Left ventricle myocardium inferior (tissue), 1 donor: ENCODE measurements at regions not wholly inside any gene's neighbourhood (a gene's known extent, or its start where the extent isn't known, plus 50 kb on each side); places are given as distances from the start of the nearest gene placed in this dataset.
"Not testable (repeated sequence)": the region's sequence is repeated elsewhere in the genome, so short reads cannot be mapped to it uniquely, and the experiment has no call there.

Experiments used
- DNase-seq: peaks from one replicate; pipeline ENCODE4 v3.0.0-alpha.2; 2020
- H3K27ac ChIP-seq: fragments of 200-600 bp; replicated peaks from 2 replicates; pipeline ENCODE4 v1.8.0; 2021
- H3K27me3 ChIP-seq: fragments of 200-600 bp; 2 replicates; pipeline ENCODE4 v1.8.0; 2021; ENCODE audit warnings: low read depth
- H3K36me3 ChIP-seq: fragments of 200-600 bp; 2 replicates; pipeline ENCODE4 v1.8.0; 2021
- H3K4me1 ChIP-seq: fragments of 200-600 bp; 2 replicates; pipeline ENCODE4 v1.8.0; 2021
- H3K4me3 ChIP-seq: fragments of 200-600 bp; 2 replicates; pipeline ENCODE4 v1.8.0; 2021; ENCODE audit warnings: mild to moderate bottlenecking, moderate library complexity
- H3K9me3 ChIP-seq: fragments of 200-600 bp; replicated peaks from 2 replicates; pipeline ENCODE4 v1.8.0; 2021
- CTCF ChIP-seq: fragments of 200-600 bp; IDR thresholded peaks from 2 replicates; pipeline ENCODE4 v1.8.0; 2021; ENCODE audit warnings: antibody characterized with exemption, mild to moderate bottlenecking, borderline replicate concordance
- intact Hi-C: fragments of 100-400 bp; cut with micrococcal nuclease; formaldehyde crosslinking; loops from one replicate; pipeline ENCODE4 v1.11.0; 2022
- donor health status: DM: no; HTN: yes; CAD: no; lungs with severe emphysema.

DNA sequence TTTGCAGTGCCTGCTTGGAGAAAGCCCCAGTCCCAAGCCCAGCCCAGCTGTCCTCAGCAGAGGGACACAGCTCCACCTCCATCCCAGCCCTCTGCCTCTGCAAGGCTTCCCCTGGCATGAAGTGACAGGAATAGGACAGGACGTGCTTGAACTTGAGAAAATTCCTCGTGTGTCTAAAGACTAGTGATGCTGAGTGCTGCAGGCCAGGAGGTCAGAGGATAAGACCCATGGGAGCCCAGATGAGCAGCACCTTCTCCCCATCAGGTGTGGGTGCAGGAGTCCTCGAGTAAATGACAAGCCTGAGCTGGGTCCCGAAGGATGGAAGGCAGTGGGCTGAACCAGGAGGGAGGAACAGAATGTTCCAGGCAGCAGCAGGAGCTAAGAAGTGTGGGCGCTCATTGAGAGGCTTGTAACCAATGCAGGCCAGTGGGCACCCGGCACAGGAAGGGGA, 67.8 kb upstream of the UXS1 start:
- Histone ChIP-seq H3K9me3 (no peaks in the 10 kb centered on the region), H3K4me3 (no peak overlapping the region), H3K36me3 (no peaks in the 10 kb centered on the region), H3K27ac (no peak overlapping the region), H3K27me3 (no peaks in the 10 kb centered on the region), H3K4me1 (no peaks in the 10 kb centered on the region)
- intact Hi-C loops, result no loop called here
- no peak for TF ChIP-seq CTCF
- DNase-seq, result no peak

DNA sequence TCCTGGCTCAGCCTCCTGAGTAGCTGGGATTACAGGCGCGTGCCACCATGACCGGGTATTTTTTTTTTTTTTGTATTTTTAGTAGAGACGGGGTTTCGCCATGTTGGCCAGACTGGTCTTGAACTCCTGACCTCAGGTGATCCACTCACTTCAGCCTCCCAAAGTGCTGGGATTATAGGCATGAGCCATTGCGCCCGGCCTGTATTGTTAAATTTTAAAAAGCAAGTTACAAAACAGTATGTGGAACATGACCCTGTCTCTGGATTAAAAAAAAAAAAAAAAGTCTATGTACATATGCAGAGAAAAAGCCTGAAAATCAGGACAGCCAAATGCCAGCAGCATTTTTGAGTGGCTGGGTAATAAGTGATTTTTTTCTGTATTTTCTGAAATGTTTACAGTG, 64.8 kb upstream of the UXS1 start:
- H3K4me1 ChIP-seq, intact Hi-C loops, H3K27me3 ChIP-seq, DNase-seq, H3K27ac ChIP-seq, H3K36me3 ChIP-seq, H3K4me3 ChIP-seq, H3K9me3 ChIP-seq: not testable (repeated sequence)

GRCh38 chr2:106257830-106258229, 63.7 kb upstream of the UXS1 start:
- Histone ChIP-seq H3K27me3 (no peaks in the 10 kb centered on the region), H3K27ac (no peak overlapping the region), H3K36me3 (no peaks in the 10 kb centered on the region), H3K9me3 (no peaks in the 10 kb centered on the region), H3K4me1 (no peaks in the 10 kb centered on the region), H3K4me3 (no peak overlapping the region)
- intact Hi-C loops, result no loop called here
- TF ChIP-seq CTCF, result no peak
- DNase-seq, result no peak

GRCh38 chr2:106257135-106257534, 63.0 kb upstream of the UXS1 start:
- TF ChIP-seq CTCF, result no peak
- no peaks in the 10 kb centered on the region for H3K27me3 ChIP-seq
- intact Hi-C loops, result no loop called here
- H3K9me3 ChIP-seq, result no peaks in the 10 kb centered on the region
- no peaks in the 10 kb centered on the region for H3K36me3 ChIP-seq
- H3K4me1 ChIP-seq, result no peaks in the 10 kb centered on the region
- no peak overlapping the region for H3K27ac ChIP-seq
- no peak overlapping the region for H3K4me3 ChIP-seq
- DNase-seq, result no peak

DNA sequence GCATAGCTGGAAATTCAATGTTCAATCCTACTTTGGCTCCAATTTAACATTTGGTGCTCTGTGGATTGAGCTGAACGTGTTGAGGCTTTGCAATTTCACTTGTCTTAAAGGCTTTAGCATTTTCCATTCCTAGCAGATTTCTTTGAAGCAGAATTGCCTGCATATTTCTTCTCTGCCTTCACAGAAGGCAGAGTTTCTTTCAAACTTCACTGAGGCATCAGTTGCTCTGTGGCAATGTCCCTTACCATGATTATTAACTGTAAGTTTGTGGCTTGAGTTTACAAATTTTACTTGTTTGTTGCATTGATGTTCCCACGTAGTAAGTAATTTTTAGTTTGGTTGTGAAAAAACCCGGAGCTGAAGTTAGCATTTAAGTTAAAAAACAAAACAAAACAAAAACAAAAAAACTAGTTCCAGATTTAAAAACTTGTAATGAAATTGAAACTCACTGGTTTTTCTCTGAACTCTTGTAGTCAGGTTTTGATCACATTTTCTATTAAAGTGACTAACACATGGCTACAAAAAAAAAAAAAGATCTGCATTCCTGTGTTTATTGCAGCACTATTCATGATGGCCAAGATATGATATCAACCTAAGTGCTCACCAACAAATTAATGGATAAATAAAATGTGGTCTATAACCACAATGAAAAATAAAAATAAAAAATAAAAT, 55.2 kb upstream of the UXS1 start:
- H3K27ac ChIP-seq, H3K36me3 ChIP-seq, H3K4me3 ChIP-seq, intact Hi-C loops, H3K4me1 ChIP-seq, DNase-seq, H3K27me3 ChIP-seq, H3K9me3 ChIP-seq: not testable (repeated sequence)

DNA sequence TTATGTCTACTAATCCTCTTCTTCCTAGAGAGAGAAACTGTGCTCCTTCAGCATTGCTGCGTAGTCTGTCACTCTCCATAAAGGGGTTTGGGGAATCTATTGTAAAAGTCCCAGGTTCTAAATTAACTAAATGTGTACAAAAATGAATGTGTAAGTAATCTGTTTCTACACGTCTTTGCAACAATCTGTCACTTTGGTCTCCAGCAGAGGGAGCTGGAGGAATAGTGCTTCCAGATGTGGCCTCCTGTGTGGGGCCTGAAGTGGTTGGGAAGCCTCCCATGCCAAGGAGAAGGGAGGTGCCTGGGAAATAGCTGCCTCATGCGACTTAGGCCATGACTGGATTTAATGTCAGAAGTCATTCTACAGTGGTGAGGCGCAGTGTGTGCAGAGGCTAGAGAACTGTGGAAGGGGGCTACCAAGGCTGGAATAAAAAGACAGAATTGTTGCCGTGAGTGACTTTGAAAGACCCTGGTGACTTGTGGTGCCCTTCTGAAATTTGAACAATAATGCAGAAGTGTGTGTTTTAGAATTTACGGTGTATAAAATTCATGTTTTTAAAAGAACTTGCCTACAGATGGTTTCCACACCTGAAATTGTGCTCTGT, 54.5 kb upstream of the UXS1 start:
- intact Hi-C loops, DNase-seq: not testable (repeated sequence)
- TF ChIP-seq CTCF, result peak; percentile 56

More for the DNA sequence above, 54.5 kb upstream of the UXS1 start:
- H3K9me3 ChIP-seq, H3K27ac ChIP-seq, H3K4me3 ChIP-seq, H3K27me3 ChIP-seq, H3K36me3 ChIP-seq, H3K4me1 ChIP-seq: not testable (repeated sequence)
